SK-N-SH (cell line): ENCODE measurements at regions not wholly inside any gene's neighbourhood (a gene's known extent, or its start where the extent isn't known, plus 50 kb on each side); places are given as distances from the start of the nearest gene placed in this dataset.

Source experiments
- CTCF ChIA-PET: fragments of 300-600, 350-600 bp; formaldehyde crosslinking; extraction: SDS; loops from one replicate; lab custom pipeline; 2021; lab: Yijun Ruan, JAX
- POLR2A ChIA-PET: fragments of 350-600 bp; sonication (Branson Sonifier 250); formaldehyde crosslinking; extraction: SDS; loops from one replicate; lab custom pipeline; 2020; ENCODE audit warnings: antibody characterized with exemption, inconsistent platforms; lab: Yijun Ruan, JAX
- DNase-seq: peaks from one replicate; pipeline ENCODE4 v3.0.0; 2012
- H2AFZ ChIP-seq: fragments of 200-600 bp; sonication (generic); 2 replicates; pipeline ENCODE4 v1.8.1; 2016; ENCODE audit warnings: antibody characterized with exemption, mild to moderate bottlenecking, low read depth
- H3F3A ChIP-seq: fragments of 200-600 bp; sonication (generic); replicated peaks from 2 replicates; pipeline ENCODE3; 2016; ENCODE audit warnings: antibody characterized with exemption, mild to moderate bottlenecking; ENCODE audit not compliant: insufficient read depth
- H3K27ac ChIP-seq, 2 experiments: fragments of 200-500 bp in 1 of 2; fragments of 200-600 bp in 1 of 2; sonication (Bioruptor generic) in 1 of 2; sonication (generic), shearing (Covaris generic) in 1 of 2; 2 replicates each; pipeline versions ENCODE4 v1.5.1 to v1.6.1; 2014 to 2016; ENCODE audit warnings: low read depth in 2 of 2, inconsistent platforms in 1 of 2, low read length in 1 of 2, mild to moderate bottlenecking in 1 of 2, mixed read lengths in 1 of 2
- H3K27me3 ChIP-seq: fragments of 200-600 bp; sonication (generic), shearing (Covaris generic); 2 replicates; pipeline ENCODE4 v1.6.1; 2016; ENCODE audit warnings: mixed run types; ENCODE audit not compliant: insufficient read depth
- H3K36me3 ChIP-seq, 2 experiments: fragments of 200-500 bp in 1 of 2; fragments of 200-600 bp in 1 of 2; sonication (Bioruptor generic) in 1 of 2; sonication (generic) in 1 of 2; replicated peaks in 1 of 2; 2 replicates each; pipeline versions ENCODE3 to v1.5.1; 2014 to 2016; ENCODE audit warnings: low read length in 1 of 2, mild to moderate bottlenecking in 1 of 2; ENCODE audit not compliant: insufficient read depth in 2 of 2, control insufficient read depth in 1 of 2
- H3K4me1 ChIP-seq, 2 experiments: fragments of 200-500 bp in 1 of 2; fragments of 200-600 bp in 1 of 2; sonication (Bioruptor generic) in 1 of 2; sonication (generic), shearing (Covaris generic) in 1 of 2; 2 replicates each; pipeline versions ENCODE4 v1.5.1 to v1.6.1; 2014 to 2016; ENCODE audit warnings: low read depth in 1 of 2, low read length in 1 of 2, mixed run types in 1 of 2; ENCODE audit not compliant: insufficient read depth in 2 of 2, control insufficient read depth in 1 of 2
- H3K4me2 ChIP-seq: fragments of 200-600 bp; sonication (generic), shearing (Covaris generic); 2 replicates; pipeline ENCODE4 v1.6.1; 2017; ENCODE audit warnings: mixed run types
- H3K4me3 ChIP-seq, 2 experiments: fragments of 200-500 bp in 1 of 2; fragments of 200-600 bp in 1 of 2; sonication (Bioruptor generic) in 1 of 2; sonication (generic), shearing (Covaris generic) in 1 of 2; 2 replicates each; pipeline versions ENCODE4 v1.5.1 to v1.8.1; 2014 to 2016; ENCODE audit warnings: low read depth in 2 of 2, inconsistent platforms in 1 of 2, low read length in 1 of 2, mild to moderate bottlenecking in 1 of 2, mixed read lengths in 1 of 2, moderate library complexity in 1 of 2
- H3K79me2 ChIP-seq: fragments of 200-600 bp; sonication (generic); 2 replicates; pipeline ENCODE4 v1.8.1; 2017; ENCODE audit warnings: mild to moderate bottlenecking; ENCODE audit not compliant: insufficient read depth
- H3K9ac ChIP-seq: fragments of 200-600 bp; sonication (generic); 2 replicates; pipeline ENCODE4 v1.6.1; 2017; ENCODE audit warnings: mixed run types
- H3K9me2 ChIP-seq: fragments of 200-600 bp; sonication (generic); 2 replicates; pipeline ENCODE4 v1.6.1; 2017; ENCODE audit warnings: mixed run types
- H3K9me3 ChIP-seq: fragments of 200-600 bp; sonication (generic); 2 replicates; pipeline ENCODE4 v1.6.1; 2017; ENCODE audit warnings: mixed run types, mild to moderate bottlenecking, moderate library complexity
- H4K20me1 ChIP-seq: fragments of 200-600 bp; sonication (generic); 2 replicates; pipeline ENCODE4 v1.6.1; 2017; ENCODE audit warnings: mild to moderate bottlenecking, mixed run types; ENCODE audit not compliant: insufficient read depth
- ELF1 ChIP-seq: IDR thresholded peaks from 2 replicates; pipeline ENCODE4 v1.4.0; 2012
- EP300 ChIP-seq, 2 experiments: IDR thresholded peaks; 2 replicates each; pipeline versions ENCODE4 v1.4.0 to v1.6.1; 2012; ENCODE audit warnings: borderline replicate concordance in 1 of 2, low read depth in 1 of 2, low read length in 1 of 2
- FOXJ3 ChIP-seq: sonication (generic); formaldehyde crosslinking; IDR thresholded peaks from 2 replicates; pipeline ENCODE4 v1.5.1; 2020; ENCODE audit warnings: mild to moderate bottlenecking, missing genetic modification reagents
- GABPA ChIP-seq: IDR thresholded peaks from 2 replicates; pipeline ENCODE4 v1.4.0; 2012; ENCODE audit warnings: low read depth, mild to moderate bottlenecking
- JUND ChIP-seq: IDR thresholded peaks from 2 replicates; pipeline ENCODE4 v1.4.0; 2012
- MEF2A ChIP-seq: IDR thresholded peaks from 2 replicates; pipeline ENCODE4 v1.4.0; 2012; ENCODE audit warnings: low read depth, borderline replicate concordance
- MXI1 ChIP-seq: IDR thresholded peaks from 2 replicates; pipeline ENCODE4 v1.6.1; 2012; ENCODE audit warnings: mild to moderate bottlenecking, low read depth, low read length, improper control_type of control experiment
- NFIC ChIP-seq: IDR thresholded peaks from 2 replicates; pipeline ENCODE4 v1.4.0; 2012; ENCODE audit warnings: borderline replicate concordance
- NRF1 ChIP-seq: IDR thresholded peaks from 2 replicates; pipeline ENCODE4 v1.6.1; 2012; ENCODE audit warnings: low read depth, mild to moderate bottlenecking, low read length
- RAD21 ChIP-seq: IDR thresholded peaks from 2 replicates; pipeline ENCODE4 v1.6.1; 2012; ENCODE audit warnings: mild to moderate bottlenecking, low read length
- RXRA ChIP-seq: IDR thresholded peaks from 2 replicates; pipeline ENCODE4 v1.4.0; 2012; ENCODE audit warnings: low read depth, mild to moderate bottlenecking, borderline replicate concordance
- SMC3 ChIP-seq: IDR thresholded peaks from 2 replicates; pipeline ENCODE4 v1.6.1; 2012; ENCODE audit warnings: low read depth, low read length, improper control_type of control experiment
- TAF1 ChIP-seq: IDR thresholded peaks from 2 replicates; pipeline ENCODE4 v1.6.1; 2012; ENCODE audit warnings: low read depth, mild to moderate bottlenecking, low read length, moderate library complexity, borderline replicate concordance
- USF1 ChIP-seq: IDR thresholded peaks from 2 replicates; pipeline ENCODE4 v1.4.0; 2012; ENCODE audit warnings: low read depth, borderline replicate concordance
- YY1 ChIP-seq: IDR thresholded peaks from 2 replicates; pipeline ENCODE4 v1.4.0; 2012; ENCODE audit warnings: low read depth, mild to moderate bottlenecking
- ZBTB33 ChIP-seq: IDR thresholded peaks from 2 replicates; pipeline ENCODE4 v1.4.0; 2012; ENCODE audit warnings: low read depth, borderline replicate concordance
- WGBS: methylation state at CpG from one replicate; pipeline ENCODE4 v1.1.6; 2017; ENCODE audit warnings: low lambda C conversion rate; 5-methylcytosine and 5-hydroxymethylcytosine counted together
- TF ChIP-seq, protein P1 (sequence below): IDR thresholded peaks from 2 replicates; pipeline ENCODE4 v1.4.0; 2012; ENCODE audit warnings: low read depth
- TF ChIP-seq, protein P2 (sequence below): IDR thresholded peaks from 2 replicates; pipeline ENCODE4; 2012

GRCh38 chr17:13884347-13884746 is 185.0 kb upstream of the COX10 start:
- DNase-seq: no peak
- no peaks in the 10 kb centered on the region for H3F3A ChIP-seq
- no peaks in the 10 kb centered on the region for H4K20me1 ChIP-seq
- H3K9me2 ChIP-seq: no peaks in the 10 kb centered on the region
- no peaks in the 10 kb centered on the region for H3K36me3 ChIP-seq
- WGBS: 32% methylated on average over 2 of the region's 2 CpGs
- no peak overlapping the region for H3K9ac ChIP-seq
- H3K9me3 ChIP-seq: 0 out of 2 replicates have a peak, but pooled peaks cover 9% of the 10 kb centered on the region
- POLR2A ChIA-PET: no interaction called here
- no peaks in the 10 kb centered on the region for H3K79me2 ChIP-seq
- TF ChIP-seq EP300 (IDR thresholded peaks at IDR 0.05; ENCODE audit: borderline replicate concordance in 1 of 2, low read depth in 1 of 2, low read length in 1 of 2): no peak
- no peak for TF ChIP-seq TAF1
- no peak for TF ChIP-seq ELF1
- TF ChIP-seq RXRA: no peak
- TF ChIP-seq, protein P1, sequence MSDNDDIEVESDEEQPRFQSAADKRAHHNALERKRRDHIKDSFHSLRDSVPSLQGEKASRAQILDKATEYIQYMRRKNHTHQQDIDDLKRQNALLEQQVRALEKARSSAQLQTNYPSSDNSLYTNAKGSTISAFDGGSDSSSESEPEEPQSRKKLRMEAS: no peak
- TF ChIP-seq NFIC: no peak
- no peak for TF ChIP-seq FOXJ3 (CRISPR knock-in tag)
- TF ChIP-seq MXI1: no peak
- no peak overlapping the region for H3K4me2 ChIP-seq
- H3K4me1 ChIP-seq: no peaks in the 10 kb centered on the region
- H3K27ac ChIP-seq: no peak overlapping the region
- H2AFZ ChIP-seq: no peak overlapping the region
- CTCF ChIA-PET: no interaction called here
- no peaks in the 10 kb centered on the region; the same call in 1 of the 2 replicates for H3K27me3 ChIP-seq
- no peak overlapping the region for H3K4me3 ChIP-seq

- Histone ChIP-seq H3K9me2 (no peaks in the 10 kb centered on the region), H3K79me2 (no peaks in the 10 kb centered on the region), H3K9me3 (0 out of 2 replicates have a peak, but pooled peaks cover 9% of the 10 kb centered on the region), H4K20me1 (no peaks in the 10 kb centered on the region), H3K36me3 (no peaks in the 10 kb centered on the region), H3K4me3 (no peak overlapping the region), H3K27ac (no peak overlapping the region), H2AFZ (no peak overlapping the region), H3F3A (no peaks in the 10 kb centered on the region), H3K4me2 (no peak overlapping the region), H3K9ac (no peak overlapping the region), H3K27me3 (no peaks in the 10 kb centered on the region), H3K4me1 (no peaks in the 10 kb centered on the region)
- ChIA-PET CTCF (no interaction called here), POLR2A (no interaction called here)
- TF ChIP-seq, protein P1: no peak
- TF ChIP-seq FOXJ3 (CRISPR knock-in tag) (no peak), SMC3 (no peak), NRF1 (no peak)
- no peak for DNase-seq
- WGBS: 28% methylated on average over 2 of the region's 2 CpGs
Observed at GRCh38 chr17:13885550-13885949, 183.8 kb upstream of the COX10 start.

- 0 out of 2 replicates have a peak, but pooled peaks cover 9% of the 10 kb centered on the region for H3K9me3 ChIP-seq
- H2AFZ ChIP-seq: no peak overlapping the region
- H3K27me3 ChIP-seq: no peaks in the 10 kb centered on the region
- no peaks in the 10 kb centered on the region for H3K36me3 ChIP-seq
- ChIA-PET CTCF (no interaction called here), POLR2A (no interaction called here)
- H3K27ac ChIP-seq: no peak overlapping the region
- no peak overlapping the region for H3K9ac ChIP-seq
- no peaks in the 10 kb centered on the region for H3K4me1 ChIP-seq
- no peaks in the 10 kb centered on the region for H3K9me2 ChIP-seq
- no peaks in the 10 kb centered on the region for H3K79me2 ChIP-seq
- H3K4me3 ChIP-seq: no peak overlapping the region
- H3F3A ChIP-seq: no peaks in the 10 kb centered on the region
- no peak overlapping the region for H3K4me2 ChIP-seq
- no peak for DNase-seq
- WGBS: 48% methylated on average over 6 of the region's 6 CpGs
- H4K20me1 ChIP-seq: no peaks in the 10 kb centered on the region
- TF ChIP-seq JUND (no peak), NRF1 (no peak), TAF1 (no peak), MEF2A (no peak), RAD21 (no peak), ZBTB33 (no peak), YY1 (no peak), GABPA (no peak), USF1 (no peak)
- TF ChIP-seq, protein P2, sequence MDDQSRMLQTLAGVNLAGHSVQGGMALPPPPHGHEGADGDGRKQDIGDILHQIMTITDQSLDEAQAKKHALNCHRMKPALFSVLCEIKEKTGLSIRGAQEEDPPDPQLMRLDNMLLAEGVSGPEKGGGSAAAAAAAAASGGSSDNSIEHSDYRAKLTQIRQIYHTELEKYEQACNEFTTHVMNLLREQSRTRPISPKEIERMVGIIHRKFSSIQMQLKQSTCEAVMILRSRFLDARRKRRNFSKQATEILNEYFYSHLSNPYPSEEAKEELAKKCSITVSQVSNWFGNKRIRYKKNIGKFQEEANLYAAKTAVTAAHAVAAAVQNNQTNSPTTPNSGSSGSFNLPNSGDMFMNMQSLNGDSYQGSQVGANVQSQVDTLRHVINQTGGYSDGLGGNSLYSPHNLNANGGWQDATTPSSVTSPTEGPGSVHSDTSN: no peak
Observed at GRCh38 chr17:13885953-13886889, 183.1 kb upstream of the COX10 start.
